ENCODE measurements at regions not wholly inside any gene's neighbourhood (a gene's known extent, or its start where the extent isn't known, plus 50 kb on each side); places are given as distances from the start of the nearest gene placed in this dataset.

DNA sequence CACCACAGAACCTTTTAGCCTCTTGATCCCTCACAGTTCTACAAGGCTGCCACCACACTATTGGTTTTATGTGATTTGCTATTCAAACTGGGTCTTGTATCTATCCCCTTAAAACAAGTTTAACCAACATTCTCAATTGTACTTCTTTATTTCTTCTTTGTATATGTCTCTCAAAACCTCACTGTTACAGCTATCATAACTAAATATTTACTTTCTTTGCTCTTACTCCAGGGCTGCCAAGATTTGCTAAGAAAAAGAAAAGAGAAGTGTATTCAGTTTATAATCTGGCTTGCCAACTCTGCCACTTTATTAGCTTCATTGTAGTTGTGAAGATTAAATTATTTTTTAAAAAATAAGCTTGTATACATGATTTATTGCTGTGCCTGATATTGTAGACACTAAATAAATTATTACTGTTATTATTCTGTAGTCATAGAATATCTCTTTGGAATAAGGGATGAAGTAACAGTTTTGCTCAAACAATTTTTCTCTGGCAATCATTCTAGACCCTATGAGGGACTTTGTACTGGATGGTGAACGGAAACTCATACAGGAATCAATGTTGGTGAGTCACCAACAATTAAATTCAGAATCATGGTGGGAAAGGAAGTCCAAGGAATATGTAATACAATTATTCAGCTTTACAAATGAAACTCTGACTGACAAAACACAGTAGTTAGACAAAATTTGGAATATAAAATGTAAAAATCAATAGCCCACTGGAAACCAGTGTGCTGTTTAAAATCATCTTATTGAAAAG lies 127.1 kb upstream of the DCAF8L1 start:
- Histone ChIP-seq H4K8ac (ENCODE audit: low read length) (no peak overlapping the region), H2BK12ac (ENCODE audit: low read length in 2 of 2) (no peak overlapping the region), H3K79me1 (replicated peaks; ENCODE audit: low read length, poor library complexity, severe bottlenecking) (no peaks in the 10 kb centered on the region), H3K9me3 (ENCODE audit: control insufficient read depth, low read length) (no peaks in the 10 kb centered on the region), H3K4me2 (ENCODE audit: low read length, poor library complexity, severe bottlenecking) (no peak overlapping the region), H2AFZ (ENCODE audit: low read depth, low read length) (no peak overlapping the region), H3K4ac (ENCODE audit: low read depth in 1 of 2, low read length in 2 of 2) (no peak overlapping the region), H3K14ac (ENCODE audit: low read length in 2 of 2) (no peak overlapping the region), H3K36me3 (ENCODE audit: control insufficient read depth in 1 of 2, insufficient read depth in 2 of 2, low read depth in 1 of 2, low read length in 2 of 2) (no peaks in the 10 kb centered on the region), H3K18ac (ENCODE audit: low read depth in 1 of 2, low read length in 2 of 2) (no peak overlapping the region), H2BK5ac (ENCODE audit: low read depth, low read length, poor library complexity, severe bottlenecking) (no peak overlapping the region), H3K4me1 (ENCODE audit: control insufficient read depth, insufficient read depth, low read depth, low read length) (no peaks in the 10 kb centered on the region), H3K27me3 (ENCODE audit: control insufficient read depth in 1 of 2, insufficient read depth in 1 of 2, low read length in 2 of 2) (no peaks in the 10 kb centered on the region), H2BK120ac (ENCODE audit: low read depth, low read length) (no peak overlapping the region), H2AK5ac (ENCODE audit: low read length, severe bottlenecking) (no peak overlapping the region), H3K4me3 (ENCODE audit: insufficient read depth in 1 of 2, low read depth in 1 of 2, low read length in 2 of 2) (no peak overlapping the region), H3K27ac (ENCODE audit: low read length, poor library complexity, severe bottlenecking) (no peak overlapping the region), H3K9ac (ENCODE audit: low read length) (no peak overlapping the region), H3K23ac (ENCODE audit: low read length in 2 of 2) (no peak overlapping the region), H4K91ac (ENCODE audit: low read length) (no peak overlapping the region), H2BK15ac (ENCODE audit: low read depth, poor library complexity, severe bottlenecking) (no peak overlapping the region)
- WGBS = no CpG with 5 or more reads among the region's 1 CpG
- DNase-seq = no peak

DNA sequence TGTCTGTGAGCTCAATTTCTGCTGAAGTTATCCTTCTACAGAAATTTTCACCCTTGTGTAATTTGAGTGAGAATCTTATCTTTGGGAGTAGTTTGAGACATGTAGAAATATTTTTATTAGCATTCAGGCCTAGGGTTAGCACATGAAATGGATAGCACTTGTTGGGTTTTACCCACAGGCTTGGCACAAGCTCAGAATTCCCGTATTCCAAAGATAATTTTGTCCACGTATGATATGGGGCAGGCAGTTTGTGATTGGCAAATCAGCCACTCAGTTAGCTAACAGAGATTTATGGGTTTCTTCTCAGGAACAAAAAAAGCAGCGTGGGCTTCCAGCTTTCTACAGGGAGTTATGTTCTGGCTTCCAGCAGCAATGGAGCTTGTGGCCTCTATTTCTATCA lies 117.9 kb upstream of the DCAF8L1 start:
- H3K23ac ChIP-seq (ENCODE audit: low read length in 2 of 2) = no peak overlapping the region
- H3K27me3 ChIP-seq (ENCODE audit: control insufficient read depth in 1 of 2, insufficient read depth in 1 of 2, low read length in 2 of 2) = no peaks in the 10 kb centered on the region
- H2BK5ac ChIP-seq (ENCODE audit: low read depth, low read length, poor library complexity, severe bottlenecking) = no peak overlapping the region
- no peak overlapping the region for H3K4ac ChIP-seq (ENCODE audit: low read depth in 1 of 2, low read length in 2 of 2)
- no peak overlapping the region for H4K91ac ChIP-seq (ENCODE audit: low read length)
- no peak overlapping the region for H3K18ac ChIP-seq (ENCODE audit: low read depth in 1 of 2, low read length in 2 of 2)
- H4K8ac ChIP-seq (ENCODE audit: low read length) = no peak overlapping the region
- H3K36me3 ChIP-seq (ENCODE audit: control insufficient read depth in 1 of 2, insufficient read depth in 2 of 2, low read depth in 1 of 2, low read length in 2 of 2) = no peaks in the 10 kb centered on the region
- no peaks in the 10 kb centered on the region for H3K4me1 ChIP-seq (ENCODE audit: control insufficient read depth, insufficient read depth, low read depth, low read length)
- DNase-seq = no peak
- 85% methylated on average over 3 of the region's 3 CpGs for WGBS
- no peak overlapping the region for H3K14ac ChIP-seq (ENCODE audit: low read length in 2 of 2)
- no peak overlapping the region for H3K27ac ChIP-seq (ENCODE audit: low read length, poor library complexity, severe bottlenecking)
- H3K79me1 ChIP-seq (replicated peaks; ENCODE audit: low read length, poor library complexity, severe bottlenecking) = no peaks in the 10 kb centered on the region
- H3K4me2 ChIP-seq (ENCODE audit: low read length, poor library complexity, severe bottlenecking) = no peak overlapping the region
- no peak overlapping the region for H3K9ac ChIP-seq (ENCODE audit: low read length)
- no peak overlapping the region for H3K4me3 ChIP-seq (ENCODE audit: insufficient read depth in 1 of 2, low read depth in 1 of 2, low read length in 2 of 2)
- no peak overlapping the region for H2BK120ac ChIP-seq (ENCODE audit: low read depth, low read length)
- H3K9me3 ChIP-seq (ENCODE audit: control insufficient read depth, low read length) = no peaks in the 10 kb centered on the region
- no peak overlapping the region for H2AFZ ChIP-seq (ENCODE audit: low read depth, low read length)
- no peak overlapping the region for H2BK12ac ChIP-seq (ENCODE audit: low read length in 2 of 2)
- no peak overlapping the region for H2BK15ac ChIP-seq (ENCODE audit: low read depth, poor library complexity, severe bottlenecking)
- no peak overlapping the region for H2AK5ac ChIP-seq (ENCODE audit: low read length, severe bottlenecking)

DNA sequence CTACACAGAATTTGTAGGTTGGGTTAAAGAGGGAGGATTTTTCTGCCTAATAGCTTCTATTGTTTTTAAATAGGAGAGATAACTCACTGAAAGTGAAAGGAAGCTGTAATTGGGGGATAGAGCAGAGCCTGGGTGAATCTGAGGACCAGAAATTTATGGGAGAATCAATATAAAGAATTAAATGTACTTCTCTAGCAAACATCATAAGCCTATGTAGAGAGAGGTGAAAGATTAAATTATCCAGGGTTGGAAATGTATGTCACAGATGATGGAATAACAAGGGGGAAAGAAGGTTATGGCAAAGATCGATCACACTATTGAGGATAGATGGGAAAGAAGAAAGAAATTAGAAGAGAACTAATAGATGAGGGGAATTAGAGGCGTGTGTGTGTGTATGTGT lies 104.4 kb upstream of the DCAF8L1 start:
- H4K91ac ChIP-seq (ENCODE audit: low read length) = no peak overlapping the region
- no peak overlapping the region for H2BK12ac ChIP-seq (ENCODE audit: low read length in 2 of 2)
- H2AK5ac ChIP-seq (ENCODE audit: low read length, severe bottlenecking) = no peak overlapping the region
- H3K4me2 ChIP-seq (ENCODE audit: low read length, poor library complexity, severe bottlenecking) = no peak overlapping the region
- H3K27me3 ChIP-seq (ENCODE audit: control insufficient read depth in 1 of 2, insufficient read depth in 1 of 2, low read length in 2 of 2) = no peaks in the 10 kb centered on the region
- no peak overlapping the region for H3K18ac ChIP-seq (ENCODE audit: low read depth in 1 of 2, low read length in 2 of 2)
- no peaks in the 10 kb centered on the region for H3K4me1 ChIP-seq (ENCODE audit: control insufficient read depth, insufficient read depth, low read depth, low read length)
- no peak overlapping the region for H3K4ac ChIP-seq (ENCODE audit: low read depth in 1 of 2, low read length in 2 of 2)
- no peak overlapping the region for H2BK5ac ChIP-seq (ENCODE audit: low read depth, low read length, poor library complexity, severe bottlenecking)
- no peak overlapping the region for H3K14ac ChIP-seq (ENCODE audit: low read length in 2 of 2)
- H4K8ac ChIP-seq (ENCODE audit: low read length) = no peak overlapping the region
- H3K9me3 ChIP-seq (ENCODE audit: control insufficient read depth, low read length) = no peaks in the 10 kb centered on the region
- H2BK15ac ChIP-seq (ENCODE audit: low read depth, poor library complexity, severe bottlenecking) = no peak overlapping the region
- H3K36me3 ChIP-seq (ENCODE audit: control insufficient read depth in 1 of 2, insufficient read depth in 2 of 2, low read depth in 1 of 2, low read length in 2 of 2) = no peaks in the 10 kb centered on the region
- H2BK120ac ChIP-seq (ENCODE audit: low read depth, low read length) = no peak overlapping the region
- no peak overlapping the region for H3K9ac ChIP-seq (ENCODE audit: low read length)
- no peaks in the 10 kb centered on the region for H3K79me1 ChIP-seq (replicated peaks; ENCODE audit: low read length, poor library complexity, severe bottlenecking)
- 100% methylated on average over 1 of the region's 2 CpGs for WGBS
- H2AFZ ChIP-seq (ENCODE audit: low read depth, low read length) = no peak overlapping the region
- no peak overlapping the region for H3K23ac ChIP-seq (ENCODE audit: low read length in 2 of 2)
- H3K27ac ChIP-seq (ENCODE audit: low read length, poor library complexity, severe bottlenecking) = no peak overlapping the region
- DNase-seq = no peak
- H3K4me3 ChIP-seq (ENCODE audit: insufficient read depth in 1 of 2, low read depth in 1 of 2, low read length in 2 of 2) = no peak overlapping the region

DNA sequence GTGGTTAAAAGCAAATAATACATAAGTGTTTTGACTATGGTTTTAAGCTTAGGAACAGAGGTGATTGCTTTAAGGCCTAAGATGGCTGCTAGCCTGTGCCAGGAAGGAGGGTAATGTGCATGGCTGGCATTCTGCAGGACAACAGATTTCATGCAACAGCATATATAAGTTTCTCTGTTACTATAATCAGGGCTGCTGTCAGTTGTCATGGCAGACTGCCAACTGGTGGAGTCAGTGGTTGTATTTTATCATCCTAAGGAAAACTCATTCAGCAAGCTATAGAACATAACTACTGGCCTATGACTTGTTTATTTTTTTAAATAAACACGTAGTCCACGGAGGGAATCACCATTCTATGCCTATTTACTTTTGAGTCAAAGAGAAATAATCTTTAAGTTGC lies 77.7 kb upstream of the DCAF8L1 start:
- Histone ChIP-seq H3K79me1 (replicated peaks; ENCODE audit: low read length, poor library complexity, severe bottlenecking) (no peaks in the 10 kb centered on the region), H3K9ac (ENCODE audit: low read length) (no peak overlapping the region), H3K9me3 (ENCODE audit: control insufficient read depth, low read length) (peaks cover 4% of the 10 kb centered on the region), H3K27me3 (ENCODE audit: control insufficient read depth in 1 of 2, insufficient read depth in 1 of 2, low read length in 2 of 2) (no peaks in the 10 kb centered on the region), H2BK12ac (ENCODE audit: low read length in 2 of 2) (no peak overlapping the region), H2BK15ac (ENCODE audit: low read depth, poor library complexity, severe bottlenecking) (no peak overlapping the region), H4K91ac (ENCODE audit: low read length) (no peak overlapping the region), H3K36me3 (ENCODE audit: control insufficient read depth in 1 of 2, insufficient read depth in 2 of 2, low read depth in 1 of 2, low read length in 2 of 2) (no peaks in the 10 kb centered on the region), H3K4me2 (ENCODE audit: low read length, poor library complexity, severe bottlenecking) (no peak overlapping the region), H2AFZ (ENCODE audit: low read depth, low read length) (no peak overlapping the region), H4K8ac (ENCODE audit: low read length) (no peak overlapping the region), H2BK120ac (ENCODE audit: low read depth, low read length) (no peak overlapping the region), H2BK5ac (ENCODE audit: low read depth, low read length, poor library complexity, severe bottlenecking) (no peak overlapping the region), H3K4me3 (ENCODE audit: insufficient read depth in 1 of 2, low read depth in 1 of 2, low read length in 2 of 2) (no peak overlapping the region), H3K27ac (ENCODE audit: low read length, poor library complexity, severe bottlenecking) (no peak overlapping the region), H3K14ac (ENCODE audit: low read length in 2 of 2) (no peak overlapping the region), H2AK5ac (ENCODE audit: low read length, severe bottlenecking) (no peak overlapping the region), H3K4ac (ENCODE audit: low read depth in 1 of 2, low read length in 2 of 2) (no peak overlapping the region), H3K18ac (ENCODE audit: low read depth in 1 of 2, low read length in 2 of 2) (no peak overlapping the region), H3K23ac (ENCODE audit: low read length in 2 of 2) (no peak overlapping the region), H3K4me1 (ENCODE audit: control insufficient read depth, insufficient read depth, low read depth, low read length) (no peaks in the 10 kb centered on the region)
- no CpG with 5 or more reads among the region's 2 CpGs for WGBS
- peak; percentile 10 for DNase-seq

All from mesenchymal stem cell (in vitro differentiated cells and primary cell).